ENCODE measurements at regions not wholly inside any gene's neighbourhood (a gene's known extent, or its start where the extent isn't known, plus 50 kb on each side); places are given as distances from the start of the nearest gene placed in this dataset.

GRCh38 chr2:37794717-37795116 lies 123.3 kb upstream of the CDC42EP3 start:
- H3K4me1 ChIP-seq: peaks cover 6% of the 10 kb centered on the region; the same call in 1 of the 2 replicates
- no peak overlapping the region for H3K4me3 ChIP-seq (ENCODE audit: low read depth, low read length)
- 0 out of 2 replicates have a peak, but pooled peaks cover 3% of the 10 kb centered on the region for H3K9me3 ChIP-seq
- no peak for DNase-seq
- H3K36me3 ChIP-seq: no peaks in the 10 kb centered on the region
- no peaks in the 10 kb centered on the region for H3K27me3 ChIP-seq
- TF ChIP-seq, protein P1, sequence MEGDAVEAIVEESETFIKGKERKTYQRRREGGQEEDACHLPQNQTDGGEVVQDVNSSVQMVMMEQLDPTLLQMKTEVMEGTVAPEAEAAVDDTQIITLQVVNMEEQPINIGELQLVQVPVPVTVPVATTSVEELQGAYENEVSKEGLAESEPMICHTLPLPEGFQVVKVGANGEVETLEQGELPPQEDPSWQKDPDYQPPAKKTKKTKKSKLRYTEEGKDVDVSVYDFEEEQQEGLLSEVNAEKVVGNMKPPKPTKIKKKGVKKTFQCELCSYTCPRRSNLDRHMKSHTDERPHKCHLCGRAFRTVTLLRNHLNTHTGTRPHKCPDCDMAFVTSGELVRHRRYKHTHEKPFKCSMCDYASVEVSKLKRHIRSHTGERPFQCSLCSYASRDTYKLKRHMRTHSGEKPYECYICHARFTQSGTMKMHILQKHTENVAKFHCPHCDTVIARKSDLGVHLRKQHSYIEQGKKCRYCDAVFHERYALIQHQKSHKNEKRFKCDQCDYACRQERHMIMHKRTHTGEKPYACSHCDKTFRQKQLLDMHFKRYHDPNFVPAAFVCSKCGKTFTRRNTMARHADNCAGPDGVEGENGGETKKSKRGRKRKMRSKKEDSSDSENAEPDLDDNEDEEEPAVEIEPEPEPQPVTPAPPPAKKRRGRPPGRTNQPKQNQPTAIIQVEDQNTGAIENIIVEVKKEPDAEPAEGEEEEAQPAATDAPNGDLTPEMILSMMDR (IDR thresholded peaks at IDR 0.05; ENCODE audit: low read depth, low read length): no peak

- Histone ChIP-seq H3K4me3 (ENCODE audit: low read depth, low read length) (no peak overlapping the region), H3K27me3 (no peaks in the 10 kb centered on the region), H3K4me1 (peaks cover 6% of the 10 kb centered on the region; the same call in 1 of the 2 replicates), H3K9me3 (0 out of 2 replicates have a peak, but pooled peaks cover 3% of the 10 kb centered on the region), H3K36me3 (no peaks in the 10 kb centered on the region)
- TF ChIP-seq, protein P1 (IDR thresholded peaks at IDR 0.05; ENCODE audit: low read depth, low read length): no peak
- DNase-seq: no peak
These were observed 124.0 kb upstream of the CDC42EP3 start for GRCh38 chr2:37795456-37795855.

GRCh38 chr2:37795938-37796337 lies 124.5 kb upstream of the CDC42EP3 start:
- Histone ChIP-seq H3K9me3 (0 out of 2 replicates have a peak, but pooled peaks cover 3% of the 10 kb centered on the region), H3K27me3 (no peaks in the 10 kb centered on the region), H3K4me3 (ENCODE audit: low read depth, low read length) (no peak overlapping the region), H3K4me1 (peaks cover 6% of the 10 kb centered on the region; the same call in 1 of the 2 replicates), H3K36me3 (no peaks in the 10 kb centered on the region)
- DNase-seq: no peak
- TF ChIP-seq, protein P1 (IDR thresholded peaks at IDR 0.05; ENCODE audit: low read depth, low read length): no peak

DNA sequence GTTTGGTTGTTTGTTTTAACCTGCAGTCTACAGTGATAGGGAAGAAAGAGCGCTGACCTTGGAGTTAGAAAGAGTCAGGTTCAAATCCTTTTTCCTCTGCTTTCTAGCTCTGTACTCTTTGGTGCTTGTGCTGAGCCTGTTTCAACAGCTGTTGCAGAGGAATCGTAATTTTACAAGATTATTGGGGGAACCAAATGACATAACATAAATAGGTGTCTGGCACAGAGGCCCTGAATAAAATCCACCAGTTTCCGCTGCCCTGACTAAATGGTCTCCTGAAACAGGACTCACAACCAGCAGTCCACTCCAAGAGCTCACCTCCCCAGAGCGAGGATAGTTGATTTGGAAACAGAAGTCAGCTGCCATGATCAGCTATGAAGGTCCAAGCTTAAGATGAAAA lies 125.0 kb upstream of the CDC42EP3 start:
- H3K27me3 ChIP-seq: no peaks in the 10 kb centered on the region
- H3K4me3 ChIP-seq (ENCODE audit: low read depth, low read length): no peak overlapping the region
- peaks cover 6% of the 10 kb centered on the region; the same call in 1 of the 2 replicates for H3K4me1 ChIP-seq
- DNase-seq: no peak
- H3K36me3 ChIP-seq: no peaks in the 10 kb centered on the region
- 0 out of 2 replicates have a peak, but pooled peaks cover 3% of the 10 kb centered on the region for H3K9me3 ChIP-seq
- TF ChIP-seq, protein P1 (IDR thresholded peaks at IDR 0.05; ENCODE audit: low read depth, low read length): no peak

DNA sequence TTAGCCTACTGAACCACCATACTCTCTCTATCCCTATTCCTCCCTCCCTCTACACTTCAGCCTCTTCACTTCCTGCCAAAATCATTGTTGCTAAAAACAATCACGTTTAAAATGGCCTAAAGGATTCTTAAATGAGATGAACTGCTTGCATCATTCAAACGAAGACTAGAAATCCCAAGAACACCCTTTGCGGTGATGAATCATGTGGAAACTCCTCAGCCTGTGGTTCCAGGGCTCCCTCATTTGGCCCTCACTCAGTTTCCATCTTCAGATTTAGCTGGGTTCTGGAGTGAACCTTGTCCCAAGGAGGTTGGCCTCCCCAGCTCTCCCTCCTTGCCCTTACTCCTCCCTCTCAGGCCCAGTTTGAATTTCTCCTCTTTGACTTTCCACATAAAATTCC lies 125.6 kb upstream of the CDC42EP3 start:
- Histone ChIP-seq H3K27me3 (no peaks in the 10 kb centered on the region), H3K36me3 (no peaks in the 10 kb centered on the region), H3K9me3 (0 out of 2 replicates have a peak, but pooled peaks cover 3% of the 10 kb centered on the region), H3K4me3 (ENCODE audit: low read depth, low read length) (no peak overlapping the region), H3K4me1 (peaks cover 6% of the 10 kb centered on the region)
- DNase-seq: no peak
- TF ChIP-seq, protein P1 (IDR thresholded peaks at IDR 0.05; ENCODE audit: low read depth, low read length): no peak

GRCh38 chr2:37798315-37799005 lies 126.6 kb upstream of the RMDN2 start:
- Histone ChIP-seq H3K4me1 (peaks cover 6% of the 10 kb centered on the region), H3K4me3 (ENCODE audit: low read depth, low read length) (no peak overlapping the region), H3K36me3 (no peaks in the 10 kb centered on the region), H3K9me3 (0 out of 2 replicates have a peak, but pooled peaks cover 3% of the 10 kb centered on the region), H3K27me3 (no peaks in the 10 kb centered on the region)
- TF ChIP-seq, protein P1 (IDR thresholded peaks at IDR 0.05; ENCODE audit: low read depth, low read length): no peak
- no peak for DNase-seq

All from BE2C (cell line).